Smooth muscle cell (in vitro differentiated cells): ENCODE measurements at regions not wholly inside any gene's neighbourhood (a gene's known extent, or its start where the extent isn't known, plus 50 kb on each side); places are given as distances from the start of the nearest gene placed in this dataset.

Experiments
- DNase-seq: peaks from one replicate; lab custom pipeline; 2025; ENCODE audit not compliant: unreplicated experiment; lab: John Stamatoyannopoulos, UW
- H2AFZ ChIP-seq: fragments of 200-600 bp; sonication (generic); 2 replicates; pipeline ENCODE4 v1.6.0; 2016; ENCODE audit warnings: antibody characterized with exemption, low read depth, mild to moderate bottlenecking
- H3F3A ChIP-seq: fragments of 200-600 bp; sonication (generic); 2 replicates; pipeline ENCODE4 v1.6.0; 2017; ENCODE audit warnings: antibody characterized with exemption, low read depth
- H3K27ac ChIP-seq: fragments of 200-600 bp; sonication (generic); 2 replicates; pipeline ENCODE4 v1.5.1; 2016; ENCODE audit warnings: low read depth, mild to moderate bottlenecking
- H3K27me3 ChIP-seq: fragments of 200-600 bp; sonication (generic); 2 replicates; pipeline ENCODE4 v1.6.1; 2016; ENCODE audit warnings: low read depth, mild to moderate bottlenecking
- H3K36me3 ChIP-seq: fragments of 200-600 bp; sonication (generic); 2 replicates; pipeline ENCODE4 v1.5.1; 2016; ENCODE audit warnings: low read depth
- H3K4me1 ChIP-seq: fragments of 200-600 bp; sonication (generic); 2 replicates; pipeline ENCODE4 v1.5.1; 2016; ENCODE audit warnings: low read depth
- H3K4me2 ChIP-seq: fragments of 200-600 bp; sonication (generic); 2 replicates; pipeline ENCODE4 v1.6.0; 2016; ENCODE audit warnings: mild to moderate bottlenecking
- H3K4me3 ChIP-seq: fragments of 200-600 bp; sonication (generic); 2 replicates; pipeline ENCODE4 v1.5.1; 2016; ENCODE audit warnings: mild to moderate bottlenecking
- H3K79me2 ChIP-seq: fragments of 200-600 bp; sonication (generic); 2 replicates; pipeline ENCODE4 v1.6.0; 2016; ENCODE audit warnings: low read depth, mild to moderate bottlenecking
- H3K9ac ChIP-seq: fragments of 200-600 bp; sonication (generic); 2 replicates; pipeline ENCODE4 v1.6.0; 2016; ENCODE audit warnings: low read depth
- H3K9me3 ChIP-seq: fragments of 200-600 bp; sonication (generic); replicated peaks from 2 replicates; pipeline ENCODE4 v1.5.1; 2016; ENCODE audit warnings: low read depth
- H4K20me1 ChIP-seq: fragments of 200-600 bp; sonication (generic); 2 replicates; pipeline ENCODE4 v1.6.0; 2016; ENCODE audit warnings: low read depth
- CTCF ChIP-seq: fragments of 200-600 bp; sonication (generic); IDR thresholded peaks from 2 replicates; pipeline ENCODE4 v1.5.1; 2017; ENCODE audit warnings: borderline replicate concordance, mild to moderate bottlenecking, antibody characterized with exemption; ENCODE audit not compliant: insufficient read depth, poor library complexity, severe bottlenecking
- WGBS: methylation state at CpG from one replicate; pipeline ENCODE4 v1.1.7; 2016; ENCODE audit warnings: low lambda C conversion rate; 5-methylcytosine and 5-hydroxymethylcytosine counted together

- Histone ChIP-seq H3K4me3 (no peak overlapping the region), H3F3A (no peaks in the 10 kb centered on the region), H3K79me2 (no peaks in the 10 kb centered on the region), H3K36me3 (no peaks in the 10 kb centered on the region), H2AFZ (no peak overlapping the region), H3K9ac (no peak overlapping the region), H3K4me2 (no peak overlapping the region), H3K4me1 (no peaks in the 10 kb centered on the region), H3K27ac (no peak overlapping the region), H3K9me3 (no peaks in the 10 kb centered on the region), H4K20me1 (no peaks in the 10 kb centered on the region), H3K27me3 (no peaks in the 10 kb centered on the region)
- no peak for DNase-seq
- no peak for TF ChIP-seq CTCF
- 49% methylated on average over 4 of the region's 4 CpGs for WGBS
Observed at GRCh38 chr10:33559105-33559504, 224.6 kb upstream of the NRP1 start.

GRCh38 chr10:33557313-33557712, 222.8 kb upstream of the NRP1 start:
- H3K4me2 ChIP-seq = no peak overlapping the region
- no peak overlapping the region for H3K9ac ChIP-seq
- no peaks in the 10 kb centered on the region for H3F3A ChIP-seq
- H3K79me2 ChIP-seq = no peaks in the 10 kb centered on the region
- DNase-seq = no peak
- no peaks in the 10 kb centered on the region for H3K27me3 ChIP-seq
- no peaks in the 10 kb centered on the region for H4K20me1 ChIP-seq
- H3K4me3 ChIP-seq = no peak overlapping the region
- no peak for TF ChIP-seq CTCF
- no peak overlapping the region for H3K27ac ChIP-seq
- H3K4me1 ChIP-seq = no peaks in the 10 kb centered on the region
- WGBS = 94% methylated on average over 1 of the region's 1 CpG
- H3K36me3 ChIP-seq = no peaks in the 10 kb centered on the region
- no peak overlapping the region for H2AFZ ChIP-seq
- no peaks in the 10 kb centered on the region for H3K9me3 ChIP-seq

GRCh38 chr10:33556620-33557019, 222.2 kb upstream of the NRP1 start:
- Histone ChIP-seq H3K9me3 (no peaks in the 10 kb centered on the region), H3K36me3 (no peaks in the 10 kb centered on the region), H3K27me3 (no peaks in the 10 kb centered on the region), H3K4me3 (no peak overlapping the region), H3F3A (no peaks in the 10 kb centered on the region), H3K4me2 (no peak overlapping the region), H4K20me1 (no peaks in the 10 kb centered on the region), H3K27ac (no peak overlapping the region), H3K9ac (no peak overlapping the region), H2AFZ (no peak overlapping the region), H3K4me1 (no peaks in the 10 kb centered on the region), H3K79me2 (no peaks in the 10 kb centered on the region)
- no peak for TF ChIP-seq CTCF
- WGBS = 83% methylated on average over 11 of the region's 11 CpGs
- DNase-seq = no peak

- no peaks in the 10 kb centered on the region for H4K20me1 ChIP-seq
- H3K36me3 ChIP-seq = no peaks in the 10 kb centered on the region
- no peaks in the 10 kb centered on the region for H3K79me2 ChIP-seq
- H3K27ac ChIP-seq = no peak overlapping the region
- no peaks in the 10 kb centered on the region for H3K27me3 ChIP-seq
- no peak overlapping the region for H2AFZ ChIP-seq
- no peaks in the 10 kb centered on the region for H3F3A ChIP-seq
- 93% methylated on average over 1 of the region's 1 CpG for WGBS
- H3K4me1 ChIP-seq = no peaks in the 10 kb centered on the region
- no peak for DNase-seq
- no peaks in the 10 kb centered on the region for H3K9me3 ChIP-seq
- H3K4me3 ChIP-seq = no peak overlapping the region
- no peak overlapping the region for H3K9ac ChIP-seq
- H3K4me2 ChIP-seq = no peak overlapping the region
- no peak for TF ChIP-seq CTCF
Observed at GRCh38 chr10:33556103-33556502, 221.6 kb upstream of the NRP1 start.
